ENCODE measurements at regions not wholly inside any gene's neighbourhood (a gene's known extent, or its start where the extent isn't known, plus 50 kb on each side); places are given as distances from the start of the nearest gene placed in this dataset.

DNA sequence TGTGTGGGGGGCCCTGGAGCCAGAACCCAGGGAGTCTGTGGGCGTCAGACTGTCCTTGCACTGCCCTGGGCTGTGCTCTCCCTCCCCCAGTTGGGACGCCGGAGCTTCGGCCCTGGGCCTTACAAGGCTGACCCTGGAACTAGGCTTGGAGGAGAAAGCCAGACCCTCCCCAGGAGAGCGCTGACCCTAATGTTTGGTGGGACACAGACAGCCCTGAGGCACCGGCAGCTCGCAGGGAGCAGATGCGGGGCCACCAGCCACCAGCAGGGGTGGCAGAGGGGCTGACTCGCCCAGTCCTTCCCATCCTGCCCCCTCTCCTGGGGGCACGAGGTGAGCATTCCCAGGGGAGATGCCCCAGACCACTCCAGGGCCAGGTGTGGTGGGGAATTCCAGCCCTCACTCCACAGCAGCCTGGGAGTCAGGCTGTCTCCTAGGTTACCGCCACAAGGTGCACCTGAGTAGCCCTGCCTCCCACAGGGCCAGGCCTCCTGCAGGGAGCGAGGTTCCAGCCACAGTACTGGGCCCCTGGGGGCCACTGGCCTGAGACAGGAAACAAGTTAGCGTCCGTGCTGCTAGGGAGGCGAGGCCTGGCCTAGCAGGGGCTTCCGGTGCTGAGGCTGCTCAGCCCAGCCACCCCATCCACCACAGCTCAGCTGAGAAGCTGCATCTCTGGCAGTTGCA lies 134.6 kb downstream of the OLFM1 start:
- H3K27ac ChIP-seq = no peak overlapping the region
- no peaks in the 10 kb centered on the region for H3K27me3 ChIP-seq
- no peaks in the 10 kb centered on the region for H3K9me3 ChIP-seq
- H3K4me3 ChIP-seq = no peak overlapping the region
- H3K4me1 ChIP-seq = no peaks in the 10 kb centered on the region
- intact Hi-C loops (cut with DNase I) = no loop called here
- no CpG with 5 or more reads among the region's 16 CpGs for WGBS (ENCODE audit: insufficient coverage, low coverage, low lambda C conversion rate, missing lambda C conversion rate)
- no peaks in the 10 kb centered on the region for H3K36me3 ChIP-seq
- ATAC-seq = peak in 1 of 4 donors; percentile 15
- peak in 2 of 3 donors; percentile 12 to 37 for DNase-seq
- TF ChIP-seq, protein P1, sequence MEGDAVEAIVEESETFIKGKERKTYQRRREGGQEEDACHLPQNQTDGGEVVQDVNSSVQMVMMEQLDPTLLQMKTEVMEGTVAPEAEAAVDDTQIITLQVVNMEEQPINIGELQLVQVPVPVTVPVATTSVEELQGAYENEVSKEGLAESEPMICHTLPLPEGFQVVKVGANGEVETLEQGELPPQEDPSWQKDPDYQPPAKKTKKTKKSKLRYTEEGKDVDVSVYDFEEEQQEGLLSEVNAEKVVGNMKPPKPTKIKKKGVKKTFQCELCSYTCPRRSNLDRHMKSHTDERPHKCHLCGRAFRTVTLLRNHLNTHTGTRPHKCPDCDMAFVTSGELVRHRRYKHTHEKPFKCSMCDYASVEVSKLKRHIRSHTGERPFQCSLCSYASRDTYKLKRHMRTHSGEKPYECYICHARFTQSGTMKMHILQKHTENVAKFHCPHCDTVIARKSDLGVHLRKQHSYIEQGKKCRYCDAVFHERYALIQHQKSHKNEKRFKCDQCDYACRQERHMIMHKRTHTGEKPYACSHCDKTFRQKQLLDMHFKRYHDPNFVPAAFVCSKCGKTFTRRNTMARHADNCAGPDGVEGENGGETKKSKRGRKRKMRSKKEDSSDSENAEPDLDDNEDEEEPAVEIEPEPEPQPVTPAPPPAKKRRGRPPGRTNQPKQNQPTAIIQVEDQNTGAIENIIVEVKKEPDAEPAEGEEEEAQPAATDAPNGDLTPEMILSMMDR (IDR thresholded peaks at IDR 0.05) = no peak
- TF ChIP-seq POLR2A (IDR thresholded peaks at IDR 0.05) = no peak

GRCh38 chr9:135222881-135223760 lies 135.7 kb downstream of the OLFM1 start:
- Histone ChIP-seq H3K27ac (no peak overlapping the region), H3K9me3 (no peaks in the 10 kb centered on the region), H3K4me1 (no peaks in the 10 kb centered on the region), H3K4me3 (no peak overlapping the region), H3K27me3 (no peaks in the 10 kb centered on the region), H3K36me3 (no peaks in the 10 kb centered on the region)
- WGBS (ENCODE audit: insufficient coverage, low coverage, low lambda C conversion rate, missing lambda C conversion rate) = 61% methylated on average over 20 of the region's 30 CpGs
- intact Hi-C loops (cut with DNase I) = no loop called here
- ATAC-seq = no peak
- TF ChIP-seq POLR2A (IDR thresholded peaks at IDR 0.05) = no peak
- TF ChIP-seq, protein P1 (IDR thresholded peaks at IDR 0.05) = no peak
- DNase-seq = peak in 2 of 3 donors; percentile 4 to 19

GRCh38 chr9:135223831-135224230 lies 136.4 kb downstream of the OLFM1 start:
- DNase-seq (peak; percentile 5 to 34 (median 29)), ATAC-seq (no peak)
- H3K27me3 ChIP-seq = no peaks in the 10 kb centered on the region
- no peaks in the 10 kb centered on the region for H3K9me3 ChIP-seq
- no peak overlapping the region for H3K27ac ChIP-seq
- H3K4me3 ChIP-seq = no peak overlapping the region
- intact Hi-C loops (cut with DNase I) = no loop called here
- WGBS (ENCODE audit: insufficient coverage, low coverage, low lambda C conversion rate, missing lambda C conversion rate) = 74% methylated on average over 7 of the region's 11 CpGs
- no peaks in the 10 kb centered on the region for H3K36me3 ChIP-seq
- TF ChIP-seq, protein P1 (IDR thresholded peaks at IDR 0.05) = no peak
- no peak for TF ChIP-seq POLR2A (IDR thresholded peaks at IDR 0.05)
- no peaks in the 10 kb centered on the region for H3K4me1 ChIP-seq

DNA sequence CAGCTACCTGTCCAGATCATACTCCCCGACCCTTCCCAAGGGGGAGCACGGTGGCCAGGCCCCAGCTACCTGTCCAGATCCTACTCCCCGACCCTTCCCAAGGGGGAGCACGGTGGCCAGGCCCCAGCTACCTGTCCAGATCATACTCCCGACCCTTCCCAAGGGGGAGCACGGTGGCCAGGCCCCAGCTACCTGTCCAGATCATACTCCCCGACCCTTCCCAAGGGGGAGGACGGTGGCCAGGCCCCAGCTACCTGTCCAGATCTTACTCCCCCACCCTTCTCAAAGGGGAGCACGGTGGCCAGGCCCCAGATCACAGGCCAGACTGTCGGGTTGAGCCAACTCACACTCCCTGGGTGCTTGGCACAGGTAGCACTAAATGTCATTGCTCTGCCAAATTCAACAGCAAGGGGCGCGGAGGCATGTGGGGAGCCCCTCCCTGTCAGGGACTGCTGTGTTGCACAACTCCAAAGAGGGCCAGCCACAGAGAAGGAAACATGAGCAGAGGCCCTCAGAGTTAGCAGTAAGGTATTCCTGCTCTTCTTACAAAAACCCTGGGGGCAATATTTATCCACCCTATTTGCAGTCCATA lies 136.9 kb downstream of the OLFM1 start:
- ATAC-seq (peak in 3 of 4 donors; percentile 10 to 59 (median 51)), DNase-seq (peak; percentile 2 to 47 (median 47))
- intact Hi-C loops (cut with DNase I) = no loop called here
- H3K9me3 ChIP-seq = no peaks in the 10 kb centered on the region
- WGBS (ENCODE audit: insufficient coverage, low coverage, low lambda C conversion rate, missing lambda C conversion rate) = 60% methylated on average over 11 of the region's 12 CpGs
- no peaks in the 10 kb centered on the region for H3K27me3 ChIP-seq
- H3K27ac ChIP-seq = no peak overlapping the region
- TF ChIP-seq, protein P1 (IDR thresholded peaks at IDR 0.05) = no peak
- TF ChIP-seq POLR2A (IDR thresholded peaks at IDR 0.05) = no peak
- H3K36me3 ChIP-seq = no peaks in the 10 kb centered on the region
- H3K4me1 ChIP-seq = no peaks in the 10 kb centered on the region
- H3K4me3 ChIP-seq = no peak overlapping the region

All from right lobe of liver (tissue), 6 donors.